ENCODE measurements at regions not wholly inside any gene's neighbourhood (a gene's known extent, or its start where the extent isn't known, plus 50 kb on each side); places are given as distances from the start of the nearest gene placed in this dataset.
"Not testable (repeated sequence)": the region's sequence is repeated elsewhere in the genome, so short reads cannot be mapped to it uniquely, and the experiment has no call there.

DNA sequence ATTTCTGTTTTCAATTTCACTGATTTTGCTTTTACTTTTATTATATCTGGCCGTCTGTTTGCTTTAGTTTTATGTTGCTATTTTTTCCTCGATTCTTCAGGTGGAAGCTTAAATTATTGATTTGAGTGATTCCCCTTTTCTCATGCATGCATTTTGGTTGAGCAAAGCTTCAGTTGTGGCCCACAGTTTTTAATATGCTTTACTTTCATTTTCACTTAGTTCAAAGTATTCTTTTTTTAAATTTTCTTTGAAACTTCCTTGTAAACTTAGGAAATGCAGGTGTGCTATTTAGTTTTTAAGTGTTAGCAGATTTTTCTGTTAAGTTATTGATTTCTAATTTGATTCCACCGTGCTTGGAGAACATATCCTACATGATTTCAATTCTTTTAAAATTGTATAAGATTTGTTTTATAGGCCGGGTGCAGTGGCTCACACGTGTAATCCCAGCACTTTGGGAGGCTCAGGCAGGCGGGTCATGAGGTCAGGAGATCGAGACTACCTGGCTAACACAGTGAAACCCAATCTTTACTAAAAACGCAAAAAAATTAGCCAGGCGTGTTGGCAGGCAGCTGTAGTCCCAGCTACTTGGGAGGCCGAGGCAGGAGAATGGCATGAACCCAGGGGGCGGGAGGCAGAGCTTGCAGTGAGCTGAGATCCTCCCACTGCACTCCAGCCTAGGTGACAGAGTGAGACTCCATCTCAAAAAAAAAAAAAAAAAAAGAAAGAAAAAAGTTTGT lies 531.2 kb downstream of the KIF2B start:
- TF ChIP-seq GABPA (IDR thresholded peaks at IDR 0.05; ENCODE audit: low read depth) (no peak), NFYA (IDR thresholded peaks at IDR 0.05; ENCODE audit: borderline replicate concordance, low read depth, low read length) (no peak)
- no peak overlapping the region for H3K4me2 ChIP-seq (ENCODE audit: control insufficient read depth, insufficient read depth)
- ChIA-PET SMC1A (ENCODE audit: uncharacterized antibody, unreplicated experiment) (interaction anchor here (0.7 kb wide), 2 partner anchors 10 to 143 kb away, joined by 3 read pairs; no protein-coding TSS in a partner anchor), RAD21 (ENCODE audit: unreplicated experiment) (interaction anchor here (0.6 to 1.5 kb wide), 4 partner anchors 12 to 73 kb away, joined by 3 to 4 read pairs (median 3); no protein-coding TSS in a partner anchor), POLR2A (interaction anchor here (0.6 kb wide), 1 partner anchor 136 kb away, joined by 3 read pairs; no protein-coding TSS in a partner anchor), CTCF (interaction anchor here (0.6 to 1.6 kb wide), 2 partner anchors 13 to 148 kb away, joined by 3 to 5 read pairs; no protein-coding TSS in a partner anchor)
- ATAC-seq = no peak
- H3K27me3 ChIP-seq (replicated peaks in 1 of 2; ENCODE audit: control insufficient read depth in 2 of 2, insufficient read depth in 2 of 2, low read length in 1 of 2) = no peaks in the 10 kb centered on the region
- H3K4me3 ChIP-seq = no peak overlapping the region
- FAIRE-seq = no peak
- intact Hi-C loops (cut with micrococcal nuclease; ENCODE audit: unreplicated experiment) = no loop called here
- H3K79me2 ChIP-seq (ENCODE audit: control insufficient read depth, insufficient read depth, low read length) = no peaks in the 10 kb centered on the region
- H3K4me1 ChIP-seq (ENCODE audit: control insufficient read depth, insufficient read depth, low read length) = no peaks in the 10 kb centered on the region
- no TSS peak for BruUV-seq (replicated peaks)
- no peaks in the 10 kb centered on the region for H3K9me3 ChIP-seq (replicated peaks; ENCODE audit: control insufficient read depth, insufficient read depth, low read length)
- H3K9ac ChIP-seq (ENCODE audit: control insufficient read depth, insufficient read depth, low read length) = no peak overlapping the region
- in situ Hi-C loops (cut with MboI) = no loop called here
- no peaks in the 10 kb centered on the region for H3K36me3 ChIP-seq (ENCODE audit: control insufficient read depth in 2 of 2, insufficient read depth in 2 of 2, low read length in 1 of 2)
- H4K20me1 ChIP-seq (ENCODE audit: control insufficient read depth, insufficient read depth) = no peaks in the 10 kb centered on the region
- WGBS (ENCODE audit: insufficient coverage, insufficient replicate concordance, low lambda C conversion rate, missing lambda C conversion rate) = 25% methylated on average over 11 of the region's 11 CpGs
- H2AFZ ChIP-seq (ENCODE audit: control insufficient read depth, low read depth, low read length) = no peak overlapping the region
- DNase-seq (ENCODE audit: low read depth, low spot score) = no peak
- no peak overlapping the region for H3K27ac ChIP-seq (ENCODE audit: control insufficient read depth, insufficient read depth)

GRCh38 chr17:54361073-54361472 lies 538.3 kb downstream of the KIF2B start:
- H3K79me2 ChIP-seq (ENCODE audit: control insufficient read depth, insufficient read depth, low read length); BruUV-seq (replicated peaks); FAIRE-seq; H4K20me1 ChIP-seq (ENCODE audit: control insufficient read depth, insufficient read depth); POLR2A ChIA-PET; H3K4me1 ChIP-seq (ENCODE audit: control insufficient read depth, insufficient read depth, low read length); H2AFZ ChIP-seq (ENCODE audit: control insufficient read depth, low read depth, low read length); H3K4me2 ChIP-seq (ENCODE audit: control insufficient read depth, insufficient read depth); H3K27ac ChIP-seq (ENCODE audit: control insufficient read depth, insufficient read depth); DNase-seq (ENCODE audit: low read depth, low spot score); RAD21 ChIA-PET (ENCODE audit: unreplicated experiment); ATAC-seq; H3K9me3 ChIP-seq (replicated peaks; ENCODE audit: control insufficient read depth, insufficient read depth, low read length); H3K4me3 ChIP-seq; H3K27me3 ChIP-seq (replicated peaks in 1 of 2; ENCODE audit: control insufficient read depth in 2 of 2, insufficient read depth in 2 of 2, low read length in 1 of 2); intact Hi-C loops (cut with micrococcal nuclease; ENCODE audit: unreplicated experiment); in situ Hi-C loops (cut with MboI); SMC1A ChIA-PET (ENCODE audit: uncharacterized antibody, unreplicated experiment); H3K9ac ChIP-seq (ENCODE audit: control insufficient read depth, insufficient read depth, low read length); H3K36me3 ChIP-seq (ENCODE audit: control insufficient read depth in 2 of 2, insufficient read depth in 2 of 2, low read length in 1 of 2); CTCF ChIA-PET: not testable (repeated sequence)
- WGBS (ENCODE audit: insufficient coverage, insufficient replicate concordance, low lambda C conversion rate, missing lambda C conversion rate) = 25% methylated on average over 4 of the region's 4 CpGs

All from GM12878 (cell line).